ENCODE measurements at regions not wholly inside any gene's neighbourhood (a gene's known extent, or its start where the extent isn't known, plus 50 kb on each side); places are given as distances from the start of the nearest gene placed in this dataset.
"Not testable (repeated sequence)": the region's sequence is repeated elsewhere in the genome, so short reads cannot be mapped to it uniquely, and the experiment has no call there.

DNA sequence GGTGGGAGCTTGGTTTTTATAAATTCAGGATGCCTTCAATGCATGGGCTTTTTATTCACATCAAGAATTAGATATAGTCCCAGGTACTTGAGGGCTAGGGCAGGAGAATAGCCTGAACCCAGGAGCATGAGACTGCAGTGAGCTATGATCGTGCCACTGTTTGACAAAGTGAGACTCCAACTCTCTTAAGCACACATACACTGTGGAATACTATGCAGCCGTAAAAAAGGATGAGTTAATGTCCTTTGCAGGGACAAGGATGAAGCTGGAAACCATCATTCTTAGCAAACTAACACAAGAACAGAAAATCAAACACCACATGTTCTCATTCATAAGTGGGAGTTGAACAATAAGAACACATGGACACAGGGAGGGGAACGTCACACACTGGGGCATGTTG lies 470.0 kb downstream of the SETD4 start:
- TF ChIP-seq, protein P1, sequence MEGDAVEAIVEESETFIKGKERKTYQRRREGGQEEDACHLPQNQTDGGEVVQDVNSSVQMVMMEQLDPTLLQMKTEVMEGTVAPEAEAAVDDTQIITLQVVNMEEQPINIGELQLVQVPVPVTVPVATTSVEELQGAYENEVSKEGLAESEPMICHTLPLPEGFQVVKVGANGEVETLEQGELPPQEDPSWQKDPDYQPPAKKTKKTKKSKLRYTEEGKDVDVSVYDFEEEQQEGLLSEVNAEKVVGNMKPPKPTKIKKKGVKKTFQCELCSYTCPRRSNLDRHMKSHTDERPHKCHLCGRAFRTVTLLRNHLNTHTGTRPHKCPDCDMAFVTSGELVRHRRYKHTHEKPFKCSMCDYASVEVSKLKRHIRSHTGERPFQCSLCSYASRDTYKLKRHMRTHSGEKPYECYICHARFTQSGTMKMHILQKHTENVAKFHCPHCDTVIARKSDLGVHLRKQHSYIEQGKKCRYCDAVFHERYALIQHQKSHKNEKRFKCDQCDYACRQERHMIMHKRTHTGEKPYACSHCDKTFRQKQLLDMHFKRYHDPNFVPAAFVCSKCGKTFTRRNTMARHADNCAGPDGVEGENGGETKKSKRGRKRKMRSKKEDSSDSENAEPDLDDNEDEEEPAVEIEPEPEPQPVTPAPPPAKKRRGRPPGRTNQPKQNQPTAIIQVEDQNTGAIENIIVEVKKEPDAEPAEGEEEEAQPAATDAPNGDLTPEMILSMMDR (IDR thresholded peaks at IDR 0.05): not testable (repeated sequence)
- not testable (repeated sequence) for TF ChIP-seq POLR2A (IDR thresholded peaks at IDR 0.05)

All from tibial nerve (tissue), 3 donors.